Motor neuron (in vitro differentiated cells): ENCODE measurements at regions not wholly inside any gene's neighbourhood (a gene's known extent, or its start where the extent isn't known, plus 50 kb on each side); places are given as distances from the start of the nearest gene placed in this dataset.
A peak's percentile ranks its signal among the peaks of the same experiment; 100 is the strongest.

Experiments
- ATAC-seq, 8 experiments: fragments of 200-7000 bp; cut with Tn5 transposase; replicated peaks in 6 of 8; 2 replicates each; pipeline ENCODE4 v1.8.0; 2021; ENCODE audit warnings: mild to moderate bottlenecking in 8 of 8, moderate library complexity in 8 of 8
- H3K27ac ChIP-seq, 2 donors: fragments of 250-450 bp; sonication (Bioruptor Pico); 2 replicates each; pipeline ENCODE4 v1.9.0; 2021; ENCODE audit warnings: antibody characterized with exemption in 2 of 2, mild to moderate bottlenecking in 2 of 2, moderate library complexity in 1 of 2
- H3K4me1 ChIP-seq, 2 donors: fragments of 250-450 bp; sonication (Bioruptor Pico); replicated peaks in 1 of 2; 2 replicates each; pipeline ENCODE4 v1.6.1; 2021; ENCODE audit warnings: antibody characterized with exemption in 2 of 2, mild to moderate bottlenecking in 2 of 2, moderate library complexity in 1 of 2
- H3K4me3 ChIP-seq, 5 donors: fragments of 250-450 bp; sonication (Bioruptor Pico); 2 replicates each; pipeline ENCODE4 v1.9.0; 2021; ENCODE audit warnings: antibody characterized with exemption in 5 of 5, mild to moderate bottlenecking in 5 of 5, moderate library complexity in 4 of 5
- WGBS, 10 experiments: fragments of 450-650 bp; shearing (Covaris generic); methylation state at CpG; one replicate each; pipeline ENCODE4 v1.0.0; 2022; 5-methylcytosine and 5-hydroxymethylcytosine counted together
- in situ Hi-C, 9 experiments: fragments of 400-800 bp; cut with MboI; loops; one replicate each; pipeline ENCODE4 v1.15.0; 2021; ENCODE audit warnings: low sequenced_read_pairs in 9 of 9, low pct_unique_long_range_greater_than_20kb in 2 of 9; ENCODE audit not compliant: unreplicated experiment in 9 of 9

- in situ Hi-C loops = no loop called here
- no peak overlapping the region for H3K4me3 ChIP-seq
- H3K27ac ChIP-seq = no peak overlapping the region
- no peak for ATAC-seq
- no peaks in the 10 kb centered on the region for H3K4me1 ChIP-seq
- 0 to 68% (median 33%) methylated on average over 1 to 5 of the region's 7 CpGs; no CpG with 5 or more reads in 5 of the 10 experiments for WGBS, 10 experiments
Observed at GRCh38 chr11:116660011-116660410, 112.8 kb downstream of the BUD13 start.

- H3K4me1 ChIP-seq = no peaks in the 10 kb centered on the region
- 0 to 100% (median 75%) methylated on average over 1 to 10 of the region's 14 CpGs; no CpG with 5 or more reads in 1 of the 10 experiments for WGBS, 10 experiments
- in situ Hi-C loops = no loop called here
- no peak for ATAC-seq
- no peak overlapping the region for H3K4me3 ChIP-seq
- H3K27ac ChIP-seq = no peak overlapping the region
Observed at GRCh38 chr11:116658876-116659535, 113.8 kb downstream of the BUD13 start.

- no peaks in the 10 kb centered on the region for H3K4me1 ChIP-seq
- no peak overlapping the region for H3K27ac ChIP-seq
- WGBS, 10 experiments = 10 to 100% (median 95%) methylated on average over 1 to 9 of the region's 11 CpGs
- in situ Hi-C loops = no loop called here
- no peak overlapping the region for H3K4me3 ChIP-seq
- ATAC-seq = peak in 3 of 8 experiments; percentile 47 to 82 (median 70)
Observed at GRCh38 chr11:116657842-116658825, 114.7 kb downstream of the BUD13 start.

DNA sequence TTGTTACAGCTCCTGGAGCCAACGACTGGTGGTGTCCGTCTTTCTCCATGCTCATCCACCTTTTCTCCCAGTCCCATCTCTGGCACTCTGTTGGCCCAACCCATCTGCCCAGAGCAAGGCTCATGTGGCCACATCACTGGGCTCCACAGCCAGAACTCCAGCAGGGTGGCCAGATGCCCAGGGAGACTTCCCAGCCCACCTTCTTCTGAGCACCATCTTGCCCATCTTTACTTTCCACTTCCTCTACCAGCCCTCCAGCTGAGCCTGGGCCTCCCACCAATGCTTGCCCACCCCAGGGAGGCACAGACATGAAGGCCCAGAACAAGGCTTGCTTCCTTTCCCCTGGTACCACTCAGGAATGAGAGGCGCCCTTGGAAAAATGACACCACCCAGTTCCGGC lies 116.8 kb downstream of the BUD13 start:
- WGBS, 10 experiments = 20 to 100% (median 95%) methylated on average over 1 to 4 of the region's 4 CpGs; no CpG with 5 or more reads in 2 of the 10 experiments
- Histone ChIP-seq H3K27ac (no peak overlapping the region), H3K4me1 (peaks cover 5 to 6% of the 10 kb centered on the region in 2 donors), H3K4me3 (no peak overlapping the region)
- in situ Hi-C loops = no loop called here
- ATAC-seq = no peak

DNA sequence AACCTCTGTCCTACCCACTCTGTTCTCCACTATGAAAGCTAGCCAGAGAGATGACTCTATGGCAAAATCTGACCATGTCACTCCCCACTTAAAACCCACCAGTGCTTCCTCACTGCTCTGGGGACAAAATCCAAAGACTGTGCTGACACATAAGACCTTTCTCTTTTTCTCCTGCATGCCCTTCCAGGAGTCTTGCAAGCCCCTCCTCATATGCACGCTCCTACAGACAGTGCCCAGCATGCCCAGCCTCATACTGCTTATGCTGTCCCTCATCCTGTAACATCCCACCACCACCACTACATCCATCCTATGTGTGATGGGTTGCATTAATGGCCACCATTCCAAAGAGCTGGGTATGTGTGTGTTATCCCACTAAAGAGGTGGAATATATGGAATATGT lies 118.3 kb downstream of the BUD13 start:
- WGBS, 10 experiments = 0 to 100% (median 0%) methylated on average over 1 of the region's 1 CpG; no CpG with 5 or more reads in 7 of the 10 experiments
- H3K4me1 ChIP-seq = peaks cover 5 to 15% of the 10 kb centered on the region in 2 donors
- ATAC-seq = no peak
- H3K4me3 ChIP-seq = no peak overlapping the region
- in situ Hi-C loops = no loop called here
- H3K27ac ChIP-seq = no peak overlapping the region

DNA sequence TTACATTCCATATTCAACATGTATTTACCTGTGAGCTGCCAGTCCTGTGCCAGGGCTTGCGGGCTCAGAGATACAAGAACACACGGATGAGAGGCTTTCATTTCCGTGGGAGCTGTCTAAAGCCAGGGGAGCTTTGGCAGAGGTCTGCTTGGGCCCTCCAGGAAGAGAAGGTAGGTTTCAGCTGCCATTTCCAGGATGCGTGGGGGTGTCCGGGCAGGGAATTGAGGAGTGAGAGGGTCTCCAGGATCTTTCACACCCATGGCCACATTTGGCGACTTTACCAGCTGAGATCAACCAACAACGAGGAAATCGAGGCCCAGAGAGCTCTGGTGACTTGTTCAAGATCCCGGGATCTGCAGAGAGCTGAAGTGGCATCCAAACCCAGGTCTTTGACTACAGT lies 119.6 kb downstream of the BUD13 start:
- Histone ChIP-seq H3K27ac (no peak overlapping the region), H3K4me3 (no peak overlapping the region), H3K4me1 (peaks cover 5 to 15% of the 10 kb centered on the region in 2 donors)
- in situ Hi-C loops = no loop called here
- no peak for ATAC-seq
- WGBS, 10 experiments = 0 to 94% (median 83%) methylated on average over 1 to 5 of the region's 9 CpGs; no CpG with 5 or more reads in 3 of the 10 experiments

DNA sequence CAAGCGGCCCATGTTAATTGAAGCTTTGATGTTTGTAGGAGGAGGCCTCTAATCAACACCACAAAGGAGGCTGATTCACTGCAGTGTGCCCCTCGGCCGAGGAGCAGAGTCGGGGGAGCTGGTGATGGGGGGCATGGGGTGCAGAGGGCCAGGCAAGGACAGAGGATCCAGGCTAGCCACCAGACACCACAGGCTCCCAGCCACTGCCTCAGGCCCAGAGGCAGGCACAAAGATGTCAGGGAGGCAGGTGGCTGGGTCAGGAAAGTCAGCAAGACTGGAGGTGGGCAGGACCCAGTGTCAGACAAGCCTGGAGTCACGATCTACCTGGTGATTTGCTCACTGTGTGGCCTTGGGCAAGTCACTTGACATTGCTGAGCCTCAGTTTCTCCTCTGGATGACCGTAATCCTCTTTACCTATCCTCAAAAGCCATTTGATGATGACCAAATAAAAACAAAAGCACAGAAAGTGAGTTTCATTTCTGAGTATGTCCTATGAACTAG lies 121.0 kb downstream of the BUD13 start:
- ATAC-seq = no peak
- 0 to 48% (median 29%) methylated on average over 1 to 4 of the region's 6 CpGs; no CpG with 5 or more reads in 6 of the 10 experiments for WGBS, 10 experiments

DNA sequence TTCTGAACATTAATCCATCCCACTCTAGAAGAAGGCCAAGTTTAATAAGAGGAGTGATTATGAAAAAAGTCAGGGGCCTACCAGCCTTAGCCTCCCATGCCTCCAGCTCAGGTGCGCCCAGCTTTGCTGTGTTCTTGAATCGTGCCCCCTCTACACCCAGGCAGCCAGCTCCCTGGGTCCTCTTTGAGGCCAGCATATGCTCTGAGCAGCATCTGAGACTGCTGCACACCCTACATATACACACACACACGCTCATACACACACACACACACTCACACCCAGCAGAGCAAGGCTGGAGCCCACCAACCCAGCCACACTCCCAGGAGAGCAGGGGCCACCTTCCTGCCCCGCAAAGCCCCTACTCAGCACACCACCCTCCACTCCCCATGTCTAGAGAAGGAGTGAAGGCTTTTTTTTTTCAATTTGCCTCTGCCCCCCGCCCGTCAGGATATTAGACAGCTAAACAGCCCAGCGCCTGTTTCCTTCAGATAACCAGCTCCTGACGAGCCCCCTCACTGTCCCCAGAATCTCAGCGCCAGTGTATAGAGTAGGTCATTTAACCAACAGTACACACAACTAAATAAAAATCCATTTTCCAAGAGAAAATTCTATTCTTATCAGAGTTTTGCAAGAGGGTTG lies 121.6 kb downstream of the BUD13 start:
- H3K4me1 ChIP-seq = peaks cover 5 to 15% of the 10 kb centered on the region in 2 donors
- no peak overlapping the region for H3K4me3 ChIP-seq
- no peak overlapping the region for H3K27ac ChIP-seq
- WGBS, 10 experiments = 8 to 100% (median 71%) methylated on average over 1 to 5 of the region's 9 CpGs; no CpG with 5 or more reads in 2 of the 10 experiments
- ATAC-seq = no peak
- in situ Hi-C loops = no loop called here

More for the DNA sequence above, 121.0 kb downstream of the BUD13 start:
- H3K4me1 ChIP-seq = peaks cover 5 to 15% of the 10 kb centered on the region in 2 donors
- in situ Hi-C loops = no loop called here
- H3K4me3 ChIP-seq = no peak overlapping the region
- H3K27ac ChIP-seq = no peak overlapping the region

DNA sequence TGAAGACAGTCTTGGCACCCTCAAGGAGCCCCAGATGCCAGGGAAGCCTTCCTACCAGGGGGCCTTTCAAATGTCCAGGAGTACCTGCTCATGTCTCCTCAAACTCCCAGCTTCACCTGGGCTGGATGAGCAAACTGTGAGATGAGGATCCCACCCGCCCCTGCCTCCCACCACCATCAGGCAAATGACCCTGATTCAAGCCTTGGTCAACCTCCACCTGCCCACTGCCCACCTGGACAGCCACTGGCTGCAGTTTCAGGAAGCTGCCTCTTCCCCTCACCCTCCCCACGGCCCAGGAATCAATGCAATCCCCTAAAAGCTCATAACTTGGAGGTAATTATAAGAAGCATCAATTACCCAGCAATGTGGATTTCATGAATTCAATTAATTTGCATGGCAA lies 122.7 kb downstream of the BUD13 start:
- no peak overlapping the region for H3K4me3 ChIP-seq
- WGBS, 10 experiments = 0 to 83% (median 77%) methylated on average over 1 to 2 of the region's 2 CpGs; no CpG with 5 or more reads in 6 of the 10 experiments
- in situ Hi-C loops = no loop called here
- H3K27ac ChIP-seq = no peak overlapping the region
- ATAC-seq = peak in 1 of 8 experiments; percentile 37
- peaks cover 5 to 15% of the 10 kb centered on the region in 2 donors for H3K4me1 ChIP-seq

GRCh38 chr11:116649268-116649667 lies 123.5 kb downstream of the BUD13 start:
- 40 to 90% (median 83%) methylated on average over 1 to 3 of the region's 4 CpGs; no CpG with 5 or more reads in 5 of the 10 experiments for WGBS, 10 experiments
- Histone ChIP-seq H3K4me3 (no peak overlapping the region), H3K27ac (no peak overlapping the region), H3K4me1 (peaks cover 9 to 15% of the 10 kb centered on the region in 2 donors)
- no peak for ATAC-seq
- in situ Hi-C loops = no loop called here

DNA sequence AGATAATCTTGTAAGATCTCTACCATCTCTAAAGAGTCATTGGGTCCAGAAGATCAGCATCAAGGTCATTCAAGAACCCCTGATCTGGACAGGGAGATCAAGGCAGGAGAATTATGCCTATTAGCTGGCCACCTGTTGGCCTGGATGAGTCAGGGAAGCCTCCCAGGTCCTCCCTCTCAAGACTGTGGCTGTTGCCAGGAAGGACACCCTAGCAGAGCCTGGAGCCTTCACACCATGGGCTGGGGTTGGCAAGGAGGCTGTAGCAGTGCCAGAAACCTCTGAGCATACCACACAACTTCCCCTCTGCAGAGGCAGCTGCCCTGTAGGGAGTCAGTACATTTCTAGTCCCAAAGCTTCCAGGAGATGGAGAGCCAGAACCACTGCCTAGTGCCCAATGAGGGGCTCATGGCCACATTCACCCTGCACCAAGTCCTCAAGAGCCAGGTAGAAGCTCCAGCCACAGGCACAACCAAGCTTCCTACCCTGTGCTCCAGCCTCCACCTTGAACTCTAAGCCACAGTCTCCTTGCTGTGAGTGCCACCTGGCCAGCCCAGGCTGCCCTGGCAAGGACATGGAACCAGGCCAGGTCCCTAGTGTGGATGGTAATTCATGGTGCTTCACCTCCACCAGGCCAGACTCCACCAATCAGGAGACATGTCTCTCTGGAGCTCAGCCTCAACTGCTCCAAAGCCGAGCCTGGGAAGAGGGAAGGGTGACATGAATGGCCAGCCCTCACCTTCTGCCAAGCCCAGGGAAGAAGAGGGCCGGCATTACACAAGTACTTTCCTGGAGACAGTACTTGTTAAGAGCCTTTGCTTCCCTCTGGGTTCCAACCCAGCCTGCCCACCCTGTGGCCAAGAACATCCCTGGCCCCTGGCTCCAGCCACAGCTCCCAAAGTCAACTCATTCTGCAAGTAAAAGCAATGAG lies 124.3 kb downstream of the BUD13 start:
- H3K4me1 ChIP-seq = peaks cover 9 to 15% of the 10 kb centered on the region in 2 donors
- in situ Hi-C loops = no loop called here
- ATAC-seq = no peak
- H3K27ac ChIP-seq = no peak overlapping the region
- 0 to 86% (median 40%) methylated on average over 1 of the region's 2 CpGs; no CpG with 5 or more reads in 5 of the 10 experiments for WGBS, 10 experiments
- no peak overlapping the region for H3K4me3 ChIP-seq
